Smooth muscle cell (in vitro differentiated cells): ENCODE measurements at regions not wholly inside any gene's neighbourhood (a gene's known extent, or its start where the extent isn't known, plus 50 kb on each side); places are given as distances from the start of the nearest gene placed in this dataset.

Experiments
- DNase-seq: peaks from one replicate; lab custom pipeline; 2025; ENCODE audit not compliant: unreplicated experiment; lab: John Stamatoyannopoulos, UW
- H2AFZ ChIP-seq: fragments of 200-600 bp; sonication (generic); 2 replicates; pipeline ENCODE4 v1.6.0; 2016; ENCODE audit warnings: antibody characterized with exemption, low read depth, mild to moderate bottlenecking
- H3F3A ChIP-seq: fragments of 200-600 bp; sonication (generic); 2 replicates; pipeline ENCODE4 v1.6.0; 2017; ENCODE audit warnings: antibody characterized with exemption, low read depth
- H3K27ac ChIP-seq: fragments of 200-600 bp; sonication (generic); 2 replicates; pipeline ENCODE4 v1.5.1; 2016; ENCODE audit warnings: low read depth, mild to moderate bottlenecking
- H3K27me3 ChIP-seq: fragments of 200-600 bp; sonication (generic); 2 replicates; pipeline ENCODE4 v1.6.1; 2016; ENCODE audit warnings: low read depth, mild to moderate bottlenecking
- H3K36me3 ChIP-seq: fragments of 200-600 bp; sonication (generic); 2 replicates; pipeline ENCODE4 v1.5.1; 2016; ENCODE audit warnings: low read depth
- H3K4me1 ChIP-seq: fragments of 200-600 bp; sonication (generic); 2 replicates; pipeline ENCODE4 v1.5.1; 2016; ENCODE audit warnings: low read depth
- H3K4me2 ChIP-seq: fragments of 200-600 bp; sonication (generic); 2 replicates; pipeline ENCODE4 v1.6.0; 2016; ENCODE audit warnings: mild to moderate bottlenecking
- H3K4me3 ChIP-seq: fragments of 200-600 bp; sonication (generic); 2 replicates; pipeline ENCODE4 v1.5.1; 2016; ENCODE audit warnings: mild to moderate bottlenecking
- H3K79me2 ChIP-seq: fragments of 200-600 bp; sonication (generic); 2 replicates; pipeline ENCODE4 v1.6.0; 2016; ENCODE audit warnings: low read depth, mild to moderate bottlenecking
- H3K9ac ChIP-seq: fragments of 200-600 bp; sonication (generic); 2 replicates; pipeline ENCODE4 v1.6.0; 2016; ENCODE audit warnings: low read depth
- H3K9me3 ChIP-seq: fragments of 200-600 bp; sonication (generic); replicated peaks from 2 replicates; pipeline ENCODE4 v1.5.1; 2016; ENCODE audit warnings: low read depth
- H4K20me1 ChIP-seq: fragments of 200-600 bp; sonication (generic); 2 replicates; pipeline ENCODE4 v1.6.0; 2016; ENCODE audit warnings: low read depth
- CTCF ChIP-seq: fragments of 200-600 bp; sonication (generic); IDR thresholded peaks from 2 replicates; pipeline ENCODE4 v1.5.1; 2017; ENCODE audit warnings: borderline replicate concordance, mild to moderate bottlenecking, antibody characterized with exemption; ENCODE audit not compliant: insufficient read depth, poor library complexity, severe bottlenecking
- WGBS: methylation state at CpG from one replicate; pipeline ENCODE4 v1.1.7; 2016; ENCODE audit warnings: low lambda C conversion rate; 5-methylcytosine and 5-hydroxymethylcytosine counted together

DNA sequence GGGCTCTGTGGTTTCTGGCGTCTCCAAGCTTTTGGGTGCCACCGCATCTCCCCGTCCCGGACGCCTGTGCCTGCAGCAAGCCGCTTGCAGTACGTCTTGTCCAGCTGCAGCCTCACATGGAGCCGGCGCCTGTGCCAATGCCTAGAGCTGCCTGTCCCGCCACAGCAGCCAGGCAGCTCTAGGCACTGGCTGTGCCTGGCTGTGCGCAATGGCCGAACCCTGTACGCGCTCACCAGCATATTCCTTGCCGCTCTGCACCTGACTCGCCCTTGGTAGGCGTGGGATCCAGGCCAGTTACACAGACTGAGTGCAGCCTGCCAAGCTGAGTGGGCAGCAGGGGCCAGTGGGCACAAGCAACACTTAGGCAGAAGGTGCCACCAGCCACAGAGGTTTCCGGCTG lies 381.2 kb upstream of the SORCS1 start:
- Histone ChIP-seq H3K27ac (no peak overlapping the region), H3F3A (no peaks in the 10 kb centered on the region)

DNA sequence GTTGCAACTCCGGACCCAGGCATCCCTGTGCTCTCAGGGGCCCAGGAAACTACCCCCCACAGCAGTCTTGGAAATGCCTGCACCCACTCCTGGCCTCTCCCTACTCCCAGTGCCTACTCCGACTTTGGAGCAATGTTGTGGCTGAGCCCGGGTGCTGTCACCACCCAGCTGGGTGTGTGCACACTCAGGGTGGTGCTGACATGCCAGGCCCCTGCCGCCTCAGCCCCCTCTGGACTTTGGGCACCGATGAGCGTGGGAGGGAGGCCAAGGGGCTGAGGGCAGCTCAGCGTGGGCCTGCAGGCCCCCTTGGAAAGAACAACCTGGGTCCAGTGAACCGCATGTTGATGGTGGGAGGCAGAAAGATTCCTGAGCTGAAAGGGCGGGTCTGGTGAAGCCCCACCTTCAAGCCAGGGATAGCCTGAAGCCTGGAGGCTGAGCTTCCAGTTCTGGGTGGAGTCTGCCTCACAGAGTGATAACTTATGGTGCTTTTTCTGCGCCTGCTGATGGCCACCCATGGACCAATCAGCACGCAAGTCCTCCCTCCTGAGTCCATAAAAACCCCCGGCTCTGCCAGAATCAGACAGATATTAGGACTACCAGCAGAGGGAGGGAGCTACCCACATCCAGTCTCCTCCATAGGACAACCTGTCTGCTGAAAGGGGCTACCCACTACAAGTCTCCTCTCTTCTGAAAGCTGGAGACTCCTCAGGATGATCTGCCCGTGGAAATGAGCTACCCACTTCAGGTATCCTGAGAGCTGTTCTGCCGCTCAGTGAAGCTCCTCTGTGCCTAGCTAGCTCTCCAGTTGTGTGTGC lies 380.4 kb upstream of the SORCS1 start:
- Histone ChIP-seq H3F3A (no peaks in the 10 kb centered on the region), H3K4me2 (no peak overlapping the region), H2AFZ (no peak overlapping the region), H3K4me3 (no peak overlapping the region), H3K36me3 (no peaks in the 10 kb centered on the region), H3K4me1 (peaks cover 6% of the 10 kb centered on the region), H3K79me2 (no peaks in the 10 kb centered on the region), H3K27me3 (no peaks in the 10 kb centered on the region), H3K9ac (no peak overlapping the region), H4K20me1 (no peaks in the 10 kb centered on the region), H3K9me3 (no peaks in the 10 kb centered on the region), H3K27ac (no peak overlapping the region)
- no peak for DNase-seq
- TF ChIP-seq CTCF: no peak
- WGBS: 89% methylated on average over 14 of the region's 14 CpGs

More for the DNA sequence above, 381.2 kb upstream of the SORCS1 start:
- Histone ChIP-seq H3K4me2 (no peak overlapping the region), H4K20me1 (no peaks in the 10 kb centered on the region), H2AFZ (no peak overlapping the region), H3K4me3 (no peak overlapping the region), H3K27me3 (no peaks in the 10 kb centered on the region), H3K9me3 (no peaks in the 10 kb centered on the region), H3K4me1 (peaks cover 6% of the 10 kb centered on the region), H3K79me2 (no peaks in the 10 kb centered on the region), H3K9ac (no peak overlapping the region), H3K36me3 (no peaks in the 10 kb centered on the region)
- DNase-seq: no peak
- TF ChIP-seq CTCF: no peak
- 95% methylated on average over 18 of the region's 18 CpGs for WGBS

DNA sequence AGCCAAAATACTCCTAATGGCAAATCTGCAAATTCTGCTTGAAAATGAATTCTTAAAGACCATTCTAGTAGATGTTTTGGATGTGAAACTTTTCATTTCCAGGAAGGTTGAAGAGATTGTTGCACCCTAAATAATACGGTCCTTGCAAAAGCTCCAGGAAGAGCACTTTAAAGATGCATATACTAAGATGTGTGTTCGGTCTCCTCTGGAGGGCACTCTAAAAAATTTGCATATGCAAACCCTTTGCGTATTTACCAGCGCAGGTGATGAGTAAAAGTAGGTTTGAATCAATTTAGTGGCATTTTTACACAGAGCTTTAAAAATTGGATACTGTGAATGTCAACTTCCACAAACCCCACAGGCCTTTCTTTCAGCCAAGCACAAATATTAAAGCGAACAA lies 378.1 kb upstream of the SORCS1 start:
- H3K79me2 ChIP-seq: no peaks in the 10 kb centered on the region
- no peaks in the 10 kb centered on the region for H3K4me1 ChIP-seq
- no peak overlapping the region for H2AFZ ChIP-seq
- DNase-seq: no peak
- H3K36me3 ChIP-seq: no peaks in the 10 kb centered on the region
- no peaks in the 10 kb centered on the region for H3F3A ChIP-seq
- no peaks in the 10 kb centered on the region for H4K20me1 ChIP-seq
- H3K9ac ChIP-seq: no peak overlapping the region
- H3K4me3 ChIP-seq: no peak overlapping the region
- H3K27ac ChIP-seq: no peak overlapping the region
- 57% methylated on average over 5 of the region's 5 CpGs for WGBS
- no peaks in the 10 kb centered on the region for H3K9me3 ChIP-seq
- H3K4me2 ChIP-seq: no peak overlapping the region
- H3K27me3 ChIP-seq: no peaks in the 10 kb centered on the region
- no peak for TF ChIP-seq CTCF

GRCh38 chr10:107542016-107542415 lies 377.5 kb upstream of the SORCS1 start:
- Histone ChIP-seq H3K36me3 (no peaks in the 10 kb centered on the region), H2AFZ (no peak overlapping the region), H3K4me2 (no peak overlapping the region), H4K20me1 (no peaks in the 10 kb centered on the region), H3F3A (no peaks in the 10 kb centered on the region), H3K9ac (no peak overlapping the region), H3K9me3 (no peaks in the 10 kb centered on the region), H3K4me3 (no peak overlapping the region), H3K27me3 (no peaks in the 10 kb centered on the region), H3K27ac (no peak overlapping the region), H3K79me2 (no peaks in the 10 kb centered on the region), H3K4me1 (no peaks in the 10 kb centered on the region)
- no peak for TF ChIP-seq CTCF
- no peak for DNase-seq
- 94% methylated on average over 1 of the region's 1 CpG for WGBS
